ENCODE measurements at regions not wholly inside any gene's neighbourhood (a gene's known extent, or its start where the extent isn't known, plus 50 kb on each side); places are given as distances from the start of the nearest gene placed in this dataset.

- TF ChIP-seq EZH2phosphoT487 (IDR thresholded peaks at IDR 0.05; ENCODE audit: borderline replicate concordance) (no peak), CTCF (conservative IDR thresholded peaks at IDR 0.05; ENCODE audit: low read length) (no peak)
- Histone ChIP-seq H4K20me1 (ENCODE audit: insufficient read depth, low read length, poor library complexity, severe bottlenecking) (no peaks in the 10 kb centered on the region), H3K9me2 (replicated peaks; ENCODE audit: low read depth, low read length) (no peaks in the 10 kb centered on the region), H3K4me1 (ENCODE audit: insufficient read depth, low read length, poor library complexity, severe bottlenecking) (no peaks in the 10 kb centered on the region), H3K4me2 (ENCODE audit: low read depth, low read length, poor library complexity, severe bottlenecking) (no peak overlapping the region), H3K79me2 (ENCODE audit: insufficient read depth, low read length) (no peaks in the 10 kb centered on the region), H3K27me3 (ENCODE audit: insufficient read depth, low read length, poor library complexity, severe bottlenecking) (no peaks in the 10 kb centered on the region), H3K36me3 (ENCODE audit: insufficient read depth, low read length) (no peaks in the 10 kb centered on the region), H3K9ac (ENCODE audit: low read depth, low read length, poor library complexity, severe bottlenecking) (no peak overlapping the region), H3K4me3 (ENCODE audit: low read length, poor library complexity, severe bottlenecking) (no peak overlapping the region), H3F3A (ENCODE audit: low read depth) (no peaks in the 10 kb centered on the region), H3K9me3 (ENCODE audit: insufficient read depth, low read depth, low read length) (no peaks in the 10 kb centered on the region), H2AFZ (ENCODE audit: low read length) (no peak overlapping the region)
Observed at GRCh38 chr5:175223291-175223690, 220.7 kb downstream of the DRD1 start.

GRCh38 chr5:175222621-175223020, 221.4 kb downstream of the DRD1 start:
- no peaks in the 10 kb centered on the region for H3K36me3 ChIP-seq (ENCODE audit: insufficient read depth, low read length)

GRCh38 chr5:175220549-175220948, 223.4 kb downstream of the DRD1 start:
- H3K9ac ChIP-seq (ENCODE audit: low read depth, low read length, poor library complexity, severe bottlenecking) = no peak overlapping the region
- no peaks in the 10 kb centered on the region for H3K36me3 ChIP-seq (ENCODE audit: insufficient read depth, low read length)
- no peaks in the 10 kb centered on the region for H4K20me1 ChIP-seq (ENCODE audit: insufficient read depth, low read length, poor library complexity, severe bottlenecking)
- H3K4me1 ChIP-seq (ENCODE audit: insufficient read depth, low read length, poor library complexity, severe bottlenecking) = no peaks in the 10 kb centered on the region
- no peak overlapping the region for H3K4me3 ChIP-seq (ENCODE audit: low read length, poor library complexity, severe bottlenecking)
- H3K9me2 ChIP-seq (replicated peaks; ENCODE audit: low read depth, low read length) = no peaks in the 10 kb centered on the region
- no peak overlapping the region for H2AFZ ChIP-seq (ENCODE audit: low read length)
- H3K27me3 ChIP-seq (ENCODE audit: insufficient read depth, low read length, poor library complexity, severe bottlenecking) = no peaks in the 10 kb centered on the region
- H3K9me3 ChIP-seq (ENCODE audit: insufficient read depth, low read depth, low read length) = no peaks in the 10 kb centered on the region
- TF ChIP-seq EZH2phosphoT487 (IDR thresholded peaks at IDR 0.05; ENCODE audit: borderline replicate concordance) (no peak), CTCF (conservative IDR thresholded peaks at IDR 0.05; ENCODE audit: low read length) (no peak)
- no peak overlapping the region for H3K4me2 ChIP-seq (ENCODE audit: low read depth, low read length, poor library complexity, severe bottlenecking)
- no peaks in the 10 kb centered on the region for H3F3A ChIP-seq (ENCODE audit: low read depth)
- H3K79me2 ChIP-seq (ENCODE audit: insufficient read depth, low read length) = no peaks in the 10 kb centered on the region

More at GRCh38 chr5:175222621-175223020, 221.4 kb downstream of the DRD1 start:
- Histone ChIP-seq H3K9me3 (ENCODE audit: insufficient read depth, low read depth, low read length) (no peaks in the 10 kb centered on the region), H3K79me2 (ENCODE audit: insufficient read depth, low read length) (no peaks in the 10 kb centered on the region), H3K4me2 (ENCODE audit: low read depth, low read length, poor library complexity, severe bottlenecking) (no peak overlapping the region), H2AFZ (ENCODE audit: low read length) (no peak overlapping the region), H3K9me2 (replicated peaks; ENCODE audit: low read depth, low read length) (no peaks in the 10 kb centered on the region), H3F3A (ENCODE audit: low read depth) (no peaks in the 10 kb centered on the region), H3K27me3 (ENCODE audit: insufficient read depth, low read length, poor library complexity, severe bottlenecking) (no peaks in the 10 kb centered on the region), H3K9ac (ENCODE audit: low read depth, low read length, poor library complexity, severe bottlenecking) (no peak overlapping the region), H4K20me1 (ENCODE audit: insufficient read depth, low read length, poor library complexity, severe bottlenecking) (no peaks in the 10 kb centered on the region), H3K4me3 (ENCODE audit: low read length, poor library complexity, severe bottlenecking) (no peak overlapping the region), H3K4me1 (ENCODE audit: insufficient read depth, low read length, poor library complexity, severe bottlenecking) (no peaks in the 10 kb centered on the region)
- TF ChIP-seq EZH2phosphoT487 (IDR thresholded peaks at IDR 0.05; ENCODE audit: borderline replicate concordance) (no peak), CTCF (conservative IDR thresholded peaks at IDR 0.05; ENCODE audit: low read length) (no peak)
